OCI-LY7 (cell line): ENCODE measurements at regions not wholly inside any gene's neighbourhood (a gene's known extent, or its start where the extent isn't known, plus 50 kb on each side); places are given as distances from the start of the nearest gene placed in this dataset.
"Not testable (repeated sequence)": the region's sequence is repeated elsewhere in the genome, so short reads cannot be mapped to it uniquely, and the experiment has no call there.

Source experiments
- BruUV-seq: library from RNA; stranded (reverse); fragments of 400-500 nt; replicated peaks from 2 replicates; lab custom pipeline; 2021; lab: Mats Ljungman, UMichigan
- CTCF ChIA-PET: fragments of 300-600 bp; sonication (Branson Sonifier 250); formaldehyde crosslinking; loops from one replicate; lab custom pipeline; 2022; ENCODE audit warnings: antibody characterized with exemption; ENCODE audit not compliant: unreplicated experiment; lab: Charles Lee
- POLR2A ChIA-PET: fragments of 300-600 bp; sonication (Branson Sonifier 250); formaldehyde crosslinking; loops from one replicate; lab custom pipeline; 2022; ENCODE audit warnings: antibody characterized with exemption; lab: Charles Lee
- DNase-seq: peaks from one replicate; pipeline ENCODE4 v3.0.0-alpha.2; 2015; ENCODE audit warnings: low spot score
- H2AFZ ChIP-seq: fragments of 200-600 bp; sonication (generic), shearing (Covaris generic); 2 replicates; pipeline ENCODE4 v1.6.1; 2014; ENCODE audit warnings: mild to moderate bottlenecking, antibody characterized with exemption, low read length, moderate library complexity
- H3K27ac ChIP-seq: fragments of 200-600 bp; sonication (generic); 2 replicates; pipeline ENCODE4 v1.5.1; 2014; ENCODE audit warnings: mixed run types, low read depth, mild to moderate bottlenecking, moderate library complexity, low read length, inconsistent platforms; ENCODE audit not compliant: poor library complexity, severe bottlenecking
- H3K36me3 ChIP-seq: fragments of 200-600 bp; sonication (generic); 2 replicates; pipeline ENCODE4 v1.6.1; 2014; ENCODE audit warnings: mild to moderate bottlenecking, antibody characterized with exemption, low read length, moderate library complexity, mixed read lengths; ENCODE audit not compliant: insufficient read depth
- H3K4me1 ChIP-seq: fragments of 200-600 bp; sonication (generic); 2 replicates; pipeline ENCODE4 v1.5.1; 2014; ENCODE audit warnings: mild to moderate bottlenecking, low read length; ENCODE audit not compliant: insufficient read depth, poor library complexity, severe bottlenecking
- H3K4me2 ChIP-seq: fragments of 200-600 bp; sonication (generic); 2 replicates; pipeline ENCODE4 v1.6.1; 2014; ENCODE audit warnings: mild to moderate bottlenecking, low read length
- H3K4me3 ChIP-seq: fragments of 200-600 bp; sonication (generic); 2 replicates; pipeline ENCODE4 v1.5.1; 2014; ENCODE audit warnings: mild to moderate bottlenecking, low read depth, low read length; ENCODE audit not compliant: poor library complexity, severe bottlenecking
- H3K79me2 ChIP-seq: fragments of 200-600 bp; sonication (generic); 2 replicates; pipeline ENCODE4 v1.6.1; 2016; ENCODE audit warnings: low read depth, mild to moderate bottlenecking, low read length, moderate library complexity, mixed read lengths; ENCODE audit not compliant: insufficient read depth
- H3K9me2 ChIP-seq: fragments of 200-600 bp; sonication (generic); 2 replicates; pipeline ENCODE4 v1.6.1; 2016; ENCODE audit warnings: mild to moderate bottlenecking, low read length, mixed read lengths; ENCODE audit not compliant: insufficient read depth
- H3K9me3 ChIP-seq: fragments of 200-600 bp; sonication (generic); 2 replicates; pipeline ENCODE4 v1.6.1; 2014; ENCODE audit warnings: mild to moderate bottlenecking, mixed run types, low read length, mixed read lengths
- H4K20me1 ChIP-seq: fragments of 200-600 bp; sonication (generic); 2 replicates; pipeline ENCODE4 v1.6.1; 2014; ENCODE audit warnings: mild to moderate bottlenecking, antibody characterized with exemption, low read length, moderate library complexity, mixed read lengths; ENCODE audit not compliant: insufficient read depth
- EZH2phosphoT487 ChIP-seq: fragments of 200-600 bp; sonication (generic); IDR thresholded peaks from 2 replicates; pipeline ENCODE4 v1.6.1; 2018; ENCODE audit warnings: low read depth, borderline replicate concordance, mild to moderate bottlenecking, mixed run types, antibody characterized with exemption, low read length, moderate library complexity, mixed read lengths
- intact Hi-C: fragments of 100-400 bp; cut with micrococcal nuclease; formaldehyde crosslinking; loops from one replicate; pipeline ENCODE4 v1.10.0; 2022; ENCODE audit not compliant: unreplicated experiment
- TF ChIP-seq, protein P1 (sequence below): fragments of 200-600 bp; sonication (generic); conservative IDR thresholded peaks from 2 replicates; pipeline ENCODE4 v1.5.1; 2014; ENCODE audit warnings: mild to moderate bottlenecking, antibody characterized with exemption, low read length, moderate library complexity, mixed read lengths

DNA sequence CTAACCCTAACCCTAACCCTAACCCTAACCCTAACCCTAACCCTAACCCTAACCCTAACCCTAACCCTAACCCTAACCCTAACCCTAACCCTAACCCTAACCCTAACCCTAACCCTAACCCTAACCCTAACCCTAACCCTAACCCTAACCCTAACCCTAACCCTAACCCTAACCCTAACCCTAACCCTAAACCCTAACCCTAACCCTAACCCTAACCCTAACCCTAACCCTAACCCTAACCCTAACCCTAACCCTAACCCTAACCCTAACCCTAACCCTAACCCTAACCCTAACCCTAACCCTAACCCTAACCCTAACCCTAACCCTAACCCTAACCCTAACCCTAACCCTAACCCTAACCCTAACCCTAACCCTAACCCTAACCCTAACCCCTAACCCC, 80.6 kb upstream of the PLEKHG4B start:
- POLR2A ChIA-PET, H3K9me2 ChIP-seq, H3K27ac ChIP-seq, H3K4me1 ChIP-seq, H3K79me2 ChIP-seq, H3K4me2 ChIP-seq, H3K36me3 ChIP-seq, DNase-seq, H3K9me3 ChIP-seq, BruUV-seq, CTCF ChIA-PET, H4K20me1 ChIP-seq, intact Hi-C loops, H3K4me3 ChIP-seq, H2AFZ ChIP-seq: not testable (repeated sequence)

DNA sequence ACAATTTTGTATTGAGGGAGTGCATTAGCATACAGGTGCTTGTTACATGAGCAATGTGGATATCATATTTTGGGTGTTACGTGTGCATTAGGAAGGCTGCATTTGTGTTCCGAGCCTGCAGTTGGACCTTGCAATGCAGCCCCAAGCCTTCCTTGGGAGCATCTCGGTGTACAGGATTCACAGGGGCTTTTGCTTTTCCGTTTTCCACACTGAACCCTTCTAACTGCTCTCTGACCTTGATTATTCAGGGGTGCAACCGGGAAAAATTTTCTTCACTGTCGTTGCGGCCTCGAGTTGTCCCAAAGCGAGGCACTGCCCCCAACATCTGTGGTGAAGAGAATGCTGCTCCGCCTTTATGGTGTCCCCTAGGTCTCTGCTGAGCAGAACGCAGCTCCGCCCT, 80.1 kb upstream of the PLEKHG4B start:
- no TSS peak for BruUV-seq
- Histone ChIP-seq H3K4me2 (no peak overlapping the region), H3K79me2 (no peaks in the 10 kb centered on the region), H3K9me3 (0 out of 2 replicates have a peak, but pooled peaks cover 5% of the 10 kb centered on the region), H4K20me1 (no peaks in the 10 kb centered on the region), H3K4me3 (no peak overlapping the region), H3K4me1 (no peaks in the 10 kb centered on the region), H2AFZ (no peak overlapping the region), H3K36me3 (no peaks in the 10 kb centered on the region), H3K9me2 (no peaks in the 10 kb centered on the region), H3K27ac (no peak overlapping the region)
- ChIA-PET CTCF (no interaction called here), POLR2A (no interaction called here)
- DNase-seq, result no peak
- TF ChIP-seq, protein P1, sequence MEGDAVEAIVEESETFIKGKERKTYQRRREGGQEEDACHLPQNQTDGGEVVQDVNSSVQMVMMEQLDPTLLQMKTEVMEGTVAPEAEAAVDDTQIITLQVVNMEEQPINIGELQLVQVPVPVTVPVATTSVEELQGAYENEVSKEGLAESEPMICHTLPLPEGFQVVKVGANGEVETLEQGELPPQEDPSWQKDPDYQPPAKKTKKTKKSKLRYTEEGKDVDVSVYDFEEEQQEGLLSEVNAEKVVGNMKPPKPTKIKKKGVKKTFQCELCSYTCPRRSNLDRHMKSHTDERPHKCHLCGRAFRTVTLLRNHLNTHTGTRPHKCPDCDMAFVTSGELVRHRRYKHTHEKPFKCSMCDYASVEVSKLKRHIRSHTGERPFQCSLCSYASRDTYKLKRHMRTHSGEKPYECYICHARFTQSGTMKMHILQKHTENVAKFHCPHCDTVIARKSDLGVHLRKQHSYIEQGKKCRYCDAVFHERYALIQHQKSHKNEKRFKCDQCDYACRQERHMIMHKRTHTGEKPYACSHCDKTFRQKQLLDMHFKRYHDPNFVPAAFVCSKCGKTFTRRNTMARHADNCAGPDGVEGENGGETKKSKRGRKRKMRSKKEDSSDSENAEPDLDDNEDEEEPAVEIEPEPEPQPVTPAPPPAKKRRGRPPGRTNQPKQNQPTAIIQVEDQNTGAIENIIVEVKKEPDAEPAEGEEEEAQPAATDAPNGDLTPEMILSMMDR, result no peak
- intact Hi-C loops, result no loop called here

DNA sequence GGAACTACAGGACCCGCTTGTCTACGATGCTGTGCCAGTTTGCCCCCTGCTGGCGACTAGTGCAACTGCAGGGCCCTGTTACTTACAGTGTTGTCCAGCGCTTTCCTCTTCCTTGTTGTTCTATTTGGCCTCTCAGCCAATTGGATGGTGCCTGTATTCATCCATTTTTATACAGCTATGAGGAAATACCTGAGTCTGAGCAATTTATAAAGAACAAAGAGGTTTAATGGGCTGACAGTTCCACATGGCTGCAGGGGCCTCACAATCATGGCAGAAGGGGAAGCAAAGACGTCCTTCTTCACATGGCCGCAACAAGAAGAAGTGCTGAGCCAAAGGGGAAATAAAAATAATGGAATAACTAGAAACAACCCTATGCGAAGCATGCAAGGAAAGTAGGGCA, 78.7 kb upstream of the PLEKHG4B start:
- POLR2A ChIA-PET, result no interaction called here
- no peaks in the 10 kb centered on the region for H3K79me2 ChIP-seq
- no peak overlapping the region for H2AFZ ChIP-seq
- H3K4me3 ChIP-seq, result no peak overlapping the region
- no peaks in the 10 kb centered on the region for H4K20me1 ChIP-seq
- H3K4me2 ChIP-seq, result no peak overlapping the region
- intact Hi-C loops, result no loop called here
- H3K27ac ChIP-seq, result no peak overlapping the region
- DNase-seq, result no peak
- CTCF ChIA-PET, result no interaction called here
- H3K4me1 ChIP-seq, result no peaks in the 10 kb centered on the region
- H3K9me2 ChIP-seq, result no peaks in the 10 kb centered on the region
- H3K36me3 ChIP-seq, result no peaks in the 10 kb centered on the region
- H3K9me3 ChIP-seq, result 0 out of 2 replicates have a peak, but pooled peaks cover 5% of the 10 kb centered on the region
- TF ChIP-seq, protein P1, result no peak
- no peak for TF ChIP-seq EZH2phosphoT487
- BruUV-seq, result no TSS peak

DNA sequence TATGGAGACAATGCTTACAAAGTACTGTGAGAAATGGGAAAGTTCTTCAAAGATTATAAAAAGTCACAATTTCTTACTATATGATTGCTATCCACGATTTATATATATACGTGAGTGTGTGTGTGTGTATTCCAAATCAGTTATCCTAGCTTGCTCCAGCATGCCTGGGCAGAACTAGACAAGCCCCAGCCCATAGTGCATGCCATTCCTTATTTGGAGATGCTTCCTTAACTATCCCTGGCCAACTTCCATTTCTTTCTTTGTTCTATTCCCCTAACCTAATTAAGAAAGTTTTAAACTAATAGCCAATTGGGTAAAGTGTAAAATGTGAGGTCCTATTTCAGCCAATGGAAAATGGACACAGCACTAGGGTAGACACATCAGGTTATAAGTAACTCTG, 77.3 kb upstream of the PLEKHG4B start:
- H3K36me3 ChIP-seq, H2AFZ ChIP-seq, H3K9me3 ChIP-seq, H3K79me2 ChIP-seq, H4K20me1 ChIP-seq, POLR2A ChIA-PET, DNase-seq, H3K4me2 ChIP-seq, H3K9me2 ChIP-seq, H3K4me3 ChIP-seq, intact Hi-C loops, CTCF ChIA-PET, H3K27ac ChIP-seq, H3K4me1 ChIP-seq, BruUV-seq: not testable (repeated sequence)

DNA sequence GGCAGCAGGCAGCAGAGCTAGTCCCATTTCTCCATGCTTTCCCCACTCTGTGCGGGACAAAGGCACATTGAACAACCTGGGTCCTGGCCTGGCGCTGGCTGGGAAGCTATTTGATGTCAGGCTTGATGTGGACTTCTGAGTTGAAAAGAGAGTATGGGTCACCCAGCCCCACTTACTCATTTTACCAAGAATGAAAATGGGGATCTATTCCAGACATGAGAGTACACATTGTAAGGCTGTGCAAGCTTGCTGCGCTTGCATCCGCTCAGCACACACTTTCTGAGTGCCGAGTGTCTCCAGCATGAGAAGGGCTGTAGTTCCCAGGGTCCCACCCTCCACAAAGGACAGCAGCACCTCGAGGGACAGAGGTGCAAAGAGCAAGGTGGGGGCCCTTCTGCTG, 71.7 kb upstream of the PLEKHG4B start:
- intact Hi-C loops, H3K4me2 ChIP-seq, H3K9me2 ChIP-seq, BruUV-seq, H3K4me1 ChIP-seq, H3K79me2 ChIP-seq, H3K27ac ChIP-seq, H3K9me3 ChIP-seq, H3K4me3 ChIP-seq, H2AFZ ChIP-seq, H4K20me1 ChIP-seq, H3K36me3 ChIP-seq, DNase-seq: not testable (repeated sequence)
- ChIA-PET POLR2A (interaction anchor here (0.7 kb wide), 1 partner anchor 9 kb away, joined by 4 read pairs; no protein-coding TSS in a partner anchor), CTCF (interaction anchor here (0.6 kb wide), 1 partner anchor 167 kb away, joined by 4 read pairs; no protein-coding TSS in a partner anchor)
